ENCODE measurements at regions not wholly inside any gene's neighbourhood (a gene's known extent, or its start where the extent isn't known, plus 50 kb on each side); places are given as distances from the start of the nearest gene placed in this dataset.

DNA sequence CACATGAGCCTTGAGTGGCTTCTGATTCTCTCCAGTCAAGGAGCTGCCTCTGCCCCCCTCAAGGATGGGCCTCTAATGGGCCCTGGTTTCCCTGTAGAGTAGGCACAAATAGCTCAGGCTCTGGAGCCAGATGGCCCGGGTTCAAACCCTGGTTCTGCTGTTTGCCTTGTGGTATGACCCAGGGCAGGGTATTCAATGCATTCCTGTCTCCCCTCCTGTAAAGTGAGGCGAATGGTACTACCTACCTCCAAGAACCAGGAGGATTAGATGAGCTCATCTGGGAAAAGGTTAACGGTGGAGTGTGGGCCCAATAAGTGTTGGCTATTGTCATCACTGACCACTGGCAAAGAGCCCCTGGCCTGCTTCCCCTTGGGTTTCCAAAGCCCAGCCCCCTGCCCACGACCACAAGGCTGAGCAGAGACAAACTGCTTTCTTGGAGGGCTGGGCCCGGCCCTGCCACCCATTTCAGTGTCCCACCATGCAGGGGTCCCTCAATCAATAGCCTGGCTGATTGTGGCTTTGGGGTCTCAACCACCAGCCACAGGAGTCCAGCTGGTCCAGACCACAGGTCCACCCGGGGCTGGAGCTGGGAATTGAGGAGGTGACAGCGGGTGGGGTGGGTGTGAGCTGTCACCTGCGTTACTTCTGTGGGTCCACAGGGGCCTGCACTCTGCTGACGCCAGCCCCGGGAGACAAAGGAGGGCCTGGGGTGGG is 115.6 kb upstream of the RUNX3 start:
- Histone ChIP-seq H3K27me3 (ENCODE audit: control insufficient read depth in 2 of 2, insufficient read depth in 2 of 2, low read length in 2 of 2) (no peaks in the 10 kb centered on the region), H3K4me1 (ENCODE audit: control insufficient read depth in 2 of 2, insufficient read depth in 2 of 2, low read length in 2 of 2) (peaks cover 0 to 6% of the 10 kb centered on the region in 2 donors), H3K4me3 (ENCODE audit: low read length) (no peak overlapping the region), H3K27ac (ENCODE audit: low read depth, low read length) (no peak overlapping the region), H3K9me3 (ENCODE audit: control insufficient read depth in 2 of 3, low read length in 3 of 3) (no peaks in the 10 kb centered on the region), H3K36me3 (ENCODE audit: control insufficient read depth in 2 of 3, insufficient read depth in 3 of 3, low read length in 3 of 3) (no peaks in the 10 kb centered on the region)
- Mint-ChIP-seq H3K4me3 (no peak overlapping the region), H3K4me1 (peaks cover 0 to 7% (median 0%) of the 10 kb centered on the region in 7 donors), H3K9me3 (peaks cover 0 to 5% (median 0%) of the 10 kb centered on the region in 11 donors), H3K36me3 (no peaks in the 10 kb centered on the region), H3K27ac (no peak overlapping the region), H3K27me3 (peaks cover 0 to 40% (median 0%) of the 10 kb centered on the region in 5 donors)
- intact Hi-C loops (cut with micrococcal nuclease) = no loop called here
- DNase-seq = no peak
- POLR2A ChIA-PET = no interaction called here
- CTCF ChIA-PET = interaction anchor here (1.2 kb wide), 1 partner anchor 9 kb away, joined by 4 read pairs; no protein-coding TSS in a partner anchor
- ATAC-seq = no peak

DNA sequence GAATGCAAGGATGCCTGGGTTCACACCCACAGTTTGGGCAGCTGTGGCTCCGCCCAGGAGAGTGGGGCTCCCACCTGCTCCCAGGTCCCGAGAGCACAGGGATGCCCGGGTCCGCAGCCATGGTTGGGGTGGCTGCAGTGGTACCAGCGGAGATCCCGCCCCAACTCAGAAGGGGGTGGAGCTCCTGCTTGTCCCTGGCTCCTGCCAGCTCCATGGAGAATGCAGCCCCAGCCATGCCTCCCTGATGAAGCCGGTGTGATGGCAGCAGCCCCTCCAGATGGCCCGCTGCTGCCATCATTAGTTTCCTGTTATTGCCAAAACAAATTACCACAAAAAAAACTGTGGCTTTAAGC is 113.1 kb upstream of the RUNX3 start:
- Mint-ChIP-seq H3K27ac (no peak overlapping the region), H3K4me3 (no peak overlapping the region), H3K36me3 (no peaks in the 10 kb centered on the region), H3K4me1 (peaks cover 0 to 11% (median 4%) of the 10 kb centered on the region in 7 donors), H3K27me3 (peaks cover 0 to 24% (median 0%) of the 10 kb centered on the region in 5 donors), H3K9me3 (peaks cover 0 to 6% (median 0%) of the 10 kb centered on the region in 11 donors)
- no peak overlapping the region for H3K27ac ChIP-seq (ENCODE audit: low read depth, low read length)
- no peak for ATAC-seq
- no peaks in the 10 kb centered on the region for H3K27me3 ChIP-seq (ENCODE audit: control insufficient read depth in 2 of 2, insufficient read depth in 2 of 2, low read length in 2 of 2)
- H3K36me3 ChIP-seq (ENCODE audit: control insufficient read depth in 2 of 3, insufficient read depth in 3 of 3, low read length in 3 of 3) = no peaks in the 10 kb centered on the region
- ChIA-PET CTCF (no interaction called here), POLR2A (no interaction called here)
- H3K4me3 ChIP-seq (ENCODE audit: low read length) = no peak overlapping the region
- H3K4me1 ChIP-seq (ENCODE audit: control insufficient read depth in 2 of 2, insufficient read depth in 2 of 2, low read length in 2 of 2) = peaks cover 0 to 6% of the 10 kb centered on the region in 2 donors
- no peaks in the 10 kb centered on the region for H3K9me3 ChIP-seq (ENCODE audit: control insufficient read depth in 2 of 3, low read length in 3 of 3)
- intact Hi-C loops (cut with micrococcal nuclease) = no loop called here
- DNase-seq = no peak

DNA sequence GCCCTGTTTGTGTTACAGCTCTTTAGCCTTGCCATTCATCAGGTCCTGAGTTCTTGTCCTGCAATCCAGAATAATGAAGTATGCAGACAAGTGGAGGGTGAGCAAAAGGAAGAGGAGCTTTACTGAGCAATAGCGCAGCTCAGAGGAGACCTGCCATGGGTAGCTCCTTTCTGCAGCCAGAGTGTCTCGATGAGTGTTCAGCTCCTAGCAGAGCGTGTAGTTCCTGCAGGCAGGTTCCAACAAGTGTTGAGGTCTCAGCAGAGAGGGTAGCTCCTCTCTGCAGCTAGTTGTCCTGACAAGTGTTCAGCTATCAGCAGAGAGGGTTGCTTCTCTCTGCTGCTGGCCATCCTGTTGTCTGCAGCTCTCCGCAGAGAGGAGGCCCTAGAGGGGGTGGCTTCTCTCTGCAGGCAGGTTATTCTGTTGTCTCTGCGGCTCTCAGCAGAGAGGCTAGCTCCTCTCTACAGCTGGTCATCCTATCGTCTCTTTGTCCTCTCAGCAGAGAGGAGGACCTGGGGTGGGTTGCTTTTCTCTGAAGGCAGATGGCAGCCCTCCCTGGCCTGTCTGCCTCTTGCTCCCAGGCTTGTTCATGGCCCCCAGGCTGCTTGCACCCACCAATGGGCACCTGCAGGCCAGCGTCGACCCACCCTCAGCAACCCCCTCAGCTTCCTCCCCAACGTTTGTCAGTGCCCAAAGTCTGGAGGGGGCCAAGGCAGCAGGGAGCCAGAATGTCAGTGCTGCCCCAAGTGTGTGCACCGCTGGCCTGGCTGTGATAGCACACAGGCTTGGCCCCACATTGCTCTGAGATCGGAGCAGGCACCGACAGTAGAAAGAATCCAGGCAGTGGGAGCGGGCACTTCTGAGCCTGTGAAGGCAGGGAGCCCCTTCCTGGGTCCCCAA is 112.5 kb upstream of the RUNX3 start:
- Histone ChIP-seq H3K27ac (ENCODE audit: low read depth, low read length) (no peak overlapping the region), H3K27me3 (ENCODE audit: control insufficient read depth in 2 of 2, insufficient read depth in 2 of 2, low read length in 2 of 2) (no peaks in the 10 kb centered on the region), H3K9me3 (ENCODE audit: control insufficient read depth in 2 of 3, low read length in 3 of 3) (no peaks in the 10 kb centered on the region), H3K4me1 (ENCODE audit: control insufficient read depth in 2 of 2, insufficient read depth in 2 of 2, low read length in 2 of 2) (peaks cover 0 to 11% of the 10 kb centered on the region in 2 donors), H3K4me3 (ENCODE audit: low read length) (no peak overlapping the region), H3K36me3 (ENCODE audit: control insufficient read depth in 2 of 3, insufficient read depth in 3 of 3, low read length in 3 of 3) (no peaks in the 10 kb centered on the region)
- intact Hi-C loops (cut with micrococcal nuclease) = no loop called here
- DNase-seq (no peak), ATAC-seq (no peak)
- Mint-ChIP-seq H3K27ac (no peak overlapping the region), H3K36me3 (no peaks in the 10 kb centered on the region), H3K4me1 (peaks cover 2 to 16% (median 9%) of the 10 kb centered on the region in 7 donors), H3K27me3 (peaks cover 0 to 18% (median 0%) of the 10 kb centered on the region in 5 donors), H3K9me3 (peaks cover 0 to 6% (median 0%) of the 10 kb centered on the region in 11 donors), H3K4me3 (no peak overlapping the region)
- POLR2A ChIA-PET = no interaction called here
- CTCF ChIA-PET = interaction anchor here (0.6 to 1.5 kb wide), 4 partner anchors 91 to 195 kb away, joined by 3 to 5 read pairs (median 4); no protein-coding TSS in a partner anchor

DNA sequence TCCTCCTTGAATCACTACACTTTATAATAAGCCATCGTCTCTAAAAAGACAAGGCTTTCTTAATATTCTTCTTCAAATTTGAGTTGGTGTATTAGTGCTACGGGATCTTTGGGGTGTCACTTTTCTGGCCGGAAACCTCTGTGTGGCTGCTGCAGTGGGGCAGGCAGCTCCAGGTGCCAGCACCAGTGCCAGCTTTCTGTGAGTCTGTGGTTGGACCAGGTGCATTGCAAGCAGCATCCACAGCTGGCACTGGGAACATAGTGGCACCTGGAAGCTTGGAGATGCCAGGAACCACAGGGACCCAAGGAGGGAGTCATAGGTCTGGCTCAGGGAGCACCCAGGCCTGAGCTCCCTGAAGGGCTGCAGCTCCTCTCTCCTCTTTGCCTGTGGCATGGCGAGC is 111.8 kb upstream of the RUNX3 start:
- POLR2A ChIA-PET = no interaction called here
- Mint-ChIP-seq H3K4me3 (no peak overlapping the region), H3K27ac (peak overlapping the region in 1 of 9 donors; percentile 41), H3K9me3 (peaks cover 0 to 6% (median 0%) of the 10 kb centered on the region in 11 donors), H3K27me3 (peaks cover 0 to 18% (median 0%) of the 10 kb centered on the region in 5 donors), H3K36me3 (no peaks in the 10 kb centered on the region), H3K4me1 (peaks cover 6 to 22% (median 14%) of the 10 kb centered on the region in 7 donors)
- Histone ChIP-seq H3K4me3 (ENCODE audit: low read length) (no peak overlapping the region), H3K27ac (ENCODE audit: low read depth, low read length) (no peak overlapping the region), H3K9me3 (ENCODE audit: control insufficient read depth in 2 of 3, low read length in 3 of 3) (no peaks in the 10 kb centered on the region), H3K27me3 (ENCODE audit: control insufficient read depth in 2 of 2, insufficient read depth in 2 of 2, low read length in 2 of 2) (no peaks in the 10 kb centered on the region), H3K36me3 (ENCODE audit: control insufficient read depth in 2 of 3, insufficient read depth in 3 of 3, low read length in 3 of 3) (no peaks in the 10 kb centered on the region), H3K4me1 (ENCODE audit: control insufficient read depth in 2 of 2, insufficient read depth in 2 of 2, low read length in 2 of 2) (peaks cover 6 to 18% of the 10 kb centered on the region in 2 donors)
- DNase-seq (no peak), ATAC-seq (no peak)
- CTCF ChIA-PET = interaction anchor here (0.8 to 1.5 kb wide), 3 partner anchors 109 to 194 kb away, joined by 3 to 5 read pairs (median 5); no protein-coding TSS in a partner anchor
- intact Hi-C loops (cut with micrococcal nuclease) = no loop called here

DNA sequence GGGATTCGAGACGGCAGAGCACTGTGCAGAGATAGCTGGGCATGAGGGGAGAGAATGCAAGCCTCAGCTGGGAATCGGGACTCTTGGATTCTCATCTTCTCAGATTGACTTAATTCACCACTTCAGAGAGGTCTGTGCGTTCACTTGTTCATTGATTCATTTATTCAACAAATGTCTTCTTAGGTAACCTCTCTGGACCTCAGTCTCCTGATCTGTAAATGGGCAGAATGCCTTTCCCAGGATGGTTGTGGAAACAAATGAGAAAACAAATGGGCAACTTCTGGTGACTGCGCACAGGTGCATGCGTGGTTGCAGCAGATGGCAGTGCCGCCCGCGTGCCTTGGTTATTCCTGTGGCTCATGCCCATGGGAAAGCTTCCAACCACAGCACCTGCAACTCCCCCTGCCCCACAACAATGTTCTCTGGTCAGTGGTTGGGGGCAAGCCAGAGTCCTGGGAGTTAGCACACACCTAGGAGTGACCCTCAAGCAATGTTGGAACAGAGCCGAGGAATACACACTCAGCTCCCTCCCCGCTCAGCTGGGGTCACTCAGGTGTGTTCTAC is 110.1 kb upstream of the RUNX3 start:
- Histone ChIP-seq H3K4me3 (ENCODE audit: low read length) (no peak overlapping the region), H3K36me3 (ENCODE audit: control insufficient read depth in 2 of 3, insufficient read depth in 3 of 3, low read length in 3 of 3) (no peaks in the 10 kb centered on the region), H3K27ac (ENCODE audit: low read depth, low read length) (no peak overlapping the region), H3K27me3 (ENCODE audit: control insufficient read depth in 2 of 2, insufficient read depth in 2 of 2, low read length in 2 of 2) (no peaks in the 10 kb centered on the region), H3K9me3 (ENCODE audit: control insufficient read depth in 2 of 3, low read length in 3 of 3) (no peaks in the 10 kb centered on the region), H3K4me1 (ENCODE audit: control insufficient read depth in 2 of 2, insufficient read depth in 2 of 2, low read length in 2 of 2) (peaks cover 15 to 35% of the 10 kb centered on the region in 2 donors)
- Mint-ChIP-seq H3K27me3 (peaks cover 0 to 18% (median 0%) of the 10 kb centered on the region in 5 donors), H3K4me1 (peaks cover 8 to 24% (median 16%) of the 10 kb centered on the region in 7 donors), H3K36me3 (no peaks in the 10 kb centered on the region), H3K4me3 (no peak overlapping the region), H3K9me3 (peaks cover 0 to 6% (median 0%) of the 10 kb centered on the region in 11 donors), H3K27ac (peak overlapping the region in 1 of 9 donors; percentile 26)
- POLR2A ChIA-PET = no interaction called here
- no peak for ATAC-seq
- DNase-seq = no peak
- CTCF ChIA-PET = interaction anchor here (0.7 to 5.2 kb wide), 5 partner anchors 42 to 190 kb away, joined by 3 to 68 read pairs (median 3); no protein-coding TSS in a partner anchor
- intact Hi-C loops (cut with micrococcal nuclease) = no loop called here

DNA sequence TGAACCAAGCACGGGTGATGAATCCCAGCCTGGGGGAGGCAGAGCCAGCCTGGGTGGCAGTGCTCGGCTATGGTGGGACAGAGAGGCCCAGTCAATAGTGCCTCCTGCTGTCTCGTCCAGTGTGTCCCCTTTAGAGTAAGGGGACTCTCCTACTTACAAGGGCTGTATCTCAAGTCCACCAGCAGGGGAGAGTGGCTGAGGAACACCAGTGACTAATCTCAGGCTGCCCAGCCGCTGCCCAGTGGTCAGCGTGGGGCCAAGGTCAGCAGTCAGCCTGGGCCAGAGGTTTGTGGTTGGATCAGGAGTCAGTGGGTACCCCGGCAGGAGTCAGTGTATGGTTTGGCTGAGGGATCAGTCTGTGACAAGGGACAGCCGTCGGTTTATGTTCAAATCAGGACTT is 109.2 kb upstream of the RUNX3 start:
- H3K4me3 Mint-ChIP-seq = no peak overlapping the region
- Histone ChIP-seq H3K4me1 (ENCODE audit: control insufficient read depth in 2 of 2, insufficient read depth in 2 of 2, low read length in 2 of 2) (peaks cover 25 to 45% of the 10 kb centered on the region in 2 donors), H3K27me3 (ENCODE audit: control insufficient read depth in 2 of 2, insufficient read depth in 2 of 2, low read length in 2 of 2) (no peaks in the 10 kb centered on the region), H3K27ac (ENCODE audit: low read depth, low read length) (no peak overlapping the region), H3K9me3 (ENCODE audit: control insufficient read depth in 2 of 3, low read length in 3 of 3) (no peaks in the 10 kb centered on the region), H3K36me3 (ENCODE audit: control insufficient read depth in 2 of 3, insufficient read depth in 3 of 3, low read length in 3 of 3) (no peaks in the 10 kb centered on the region), H3K4me3 (ENCODE audit: low read length) (no peak overlapping the region)
- no peak for DNase-seq
- peaks cover 0 to 15% (median 0%) of the 10 kb centered on the region in 5 donors for H3K27me3 Mint-ChIP-seq
- no peak for ATAC-seq
- intact Hi-C loops (cut with micrococcal nuclease) = no loop called here
- H3K4me1 Mint-ChIP-seq = peaks cover 15 to 24% (median 18%) of the 10 kb centered on the region in 7 donors
- H3K36me3 Mint-ChIP-seq = no peaks in the 10 kb centered on the region
- H3K9me3 Mint-ChIP-seq = peaks cover 0 to 4% (median 0%) of the 10 kb centered on the region in 11 donors
- ChIA-PET POLR2A (interaction anchor here (8.2 kb wide), 1 partner anchor 15 kb away, joined by 68 read pairs; no protein-coding TSS in a partner anchor), CTCF (interaction anchor here (1.0 to 7.8 kb wide), 8 partner anchors 17 to 189 kb away, joined by 4 to 135 read pairs (median 18); partner anchors contain the start of gene RUNX3)
- H3K27ac Mint-ChIP-seq = no peak overlapping the region
